Lung (tissue), 11 donors: ENCODE measurements at regions not wholly inside any gene's neighbourhood (a gene's known extent, or its start where the extent isn't known, plus 50 kb on each side); places are given as distances from the start of the nearest gene placed in this dataset.

Experiments
- ATAC-seq: fragments of 200-7000 bp; cut with Tn5 transposase; one replicate; pipeline ENCODE4 v1.9.1; 2020; ENCODE audit warnings: moderate number of reproducible peaks; ENCODE audit not compliant: insufficient read depth, low FRiP score
- DNase-seq, 3 donors: peaks; one replicate each; pipeline ENCODE4 v3.0.0-alpha.2; 2013 to 2017
- H3K27ac ChIP-seq, 2 donors: one replicate each; pipeline ENCODE4 v1.5.1; 2013; ENCODE audit warnings: mild to moderate bottlenecking in 2 of 2, moderate library complexity in 2 of 2, control low read depth in 1 of 2, inconsistent platforms in 1 of 2, low read depth in 1 of 2, low read length in 1 of 2
- H3K27me3 ChIP-seq, 3 donors: one replicate each; pipeline ENCODE4 v1.5.1; 2013; ENCODE audit warnings: low read length in 2 of 3; ENCODE audit not compliant: control insufficient read depth in 3 of 3, insufficient read depth in 3 of 3
- H3K36me3 ChIP-seq, 4 donors: one replicate each; pipeline ENCODE4 v1.5.1; 2013; ENCODE audit warnings: low read length in 4 of 4, mild to moderate bottlenecking in 1 of 4, moderate library complexity in 1 of 4; ENCODE audit not compliant: control insufficient read depth in 4 of 4, insufficient read depth in 4 of 4
- H3K4me1 ChIP-seq, 5 donors: one replicate each; pipeline ENCODE4 v1.5.1; 2013; ENCODE audit warnings: low read length in 5 of 5, mild to moderate bottlenecking in 2 of 5, moderate library complexity in 1 of 5; ENCODE audit not compliant: control insufficient read depth in 5 of 5, insufficient read depth in 5 of 5
- H3K4me3 ChIP-seq: one replicate; pipeline ENCODE4 v1.5.1; 2013; ENCODE audit warnings: mild to moderate bottlenecking, control low read depth, moderate library complexity
- H3K9ac ChIP-seq, 2 donors: one replicate each; pipeline ENCODE4 v1.5.1; 2013; ENCODE audit warnings: low read length in 2 of 2, control low read depth in 1 of 2; ENCODE audit not compliant: insufficient read depth in 1 of 2
- H3K9me3 ChIP-seq, 4 donors: one replicate each; pipeline ENCODE4 v1.5.1; 2013; ENCODE audit warnings: low read length in 3 of 4, mild to moderate bottlenecking in 1 of 4, moderate library complexity in 1 of 4; ENCODE audit not compliant: control insufficient read depth in 4 of 4, insufficient read depth in 3 of 4
- CTCF ChIP-seq: IDR thresholded peaks from 2 replicates; pipeline ENCODE4 v1.5.1; 2012; ENCODE audit warnings: mild to moderate bottlenecking; ENCODE audit errors: control extremely low read depth, extremely low read depth
- WGBS, 2 donors: extraction: QIAGEN DNeasy Blood & Tissue Kit; methylation state at CpG; one replicate each; pipeline ENCODE4 v1.1.7; 2013; 5-methylcytosine and 5-hydroxymethylcytosine counted together
- donor health status: control.
- donor health status: control.
- donor health status: Bipolar disorder and iron deficiency.
- donor health status: healthy.
- donor health status: DM: yes; HTN: yes; CAD: no.

GRCh38 chr2:12929758-12930157 is 213.0 kb downstream of the TRIB2 start:
- DNase-seq (no peak), ATAC-seq (no peak)
- Histone ChIP-seq H3K27ac (no peak overlapping the region), H3K4me1 (peaks cover 0 to 8% (median 0%) of the 10 kb centered on the region in 5 donors), H3K9ac (no peak overlapping the region), H3K36me3 (no peaks in the 10 kb centered on the region), H3K4me3 (no peak overlapping the region), H3K27me3 (no peaks in the 10 kb centered on the region), H3K9me3 (no peaks in the 10 kb centered on the region)
- 83 to 84% methylated on average over 3 of the region's 3 CpGs for WGBS, 2 donors
- no peak for TF ChIP-seq CTCF

DNA sequence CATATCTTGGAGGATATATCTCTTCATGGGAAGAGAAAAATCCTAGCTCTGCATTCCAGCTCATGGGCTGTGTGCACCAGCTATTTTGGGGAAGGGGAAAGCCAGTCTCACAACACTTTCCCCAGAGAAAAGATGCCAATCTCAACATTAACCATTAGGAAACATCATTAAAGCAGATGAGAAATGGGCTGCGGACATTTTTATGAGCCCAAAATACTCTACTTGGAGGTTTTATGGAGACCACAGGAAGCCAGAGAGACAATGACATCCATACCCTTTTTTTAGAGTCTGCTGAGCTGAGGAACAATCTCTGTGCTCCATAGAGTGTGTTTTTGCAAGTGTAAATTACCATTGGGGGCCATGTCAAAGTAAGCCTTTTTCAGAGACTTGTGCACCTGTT is 213.7 kb downstream of the TRIB2 start:
- Histone ChIP-seq H3K27ac (no peak overlapping the region), H3K36me3 (no peaks in the 10 kb centered on the region), H3K9ac (no peak overlapping the region), H3K27me3 (no peaks in the 10 kb centered on the region), H3K4me3 (no peak overlapping the region), H3K9me3 (no peaks in the 10 kb centered on the region), H3K4me1 (peaks cover 0 to 8% (median 0%) of the 10 kb centered on the region in 5 donors)
- DNase-seq (no peak), ATAC-seq (no peak)
- 58 to 79% methylated on average over 1 of the region's 1 CpG for WGBS, 2 donors
- TF ChIP-seq CTCF, result no peak

DNA sequence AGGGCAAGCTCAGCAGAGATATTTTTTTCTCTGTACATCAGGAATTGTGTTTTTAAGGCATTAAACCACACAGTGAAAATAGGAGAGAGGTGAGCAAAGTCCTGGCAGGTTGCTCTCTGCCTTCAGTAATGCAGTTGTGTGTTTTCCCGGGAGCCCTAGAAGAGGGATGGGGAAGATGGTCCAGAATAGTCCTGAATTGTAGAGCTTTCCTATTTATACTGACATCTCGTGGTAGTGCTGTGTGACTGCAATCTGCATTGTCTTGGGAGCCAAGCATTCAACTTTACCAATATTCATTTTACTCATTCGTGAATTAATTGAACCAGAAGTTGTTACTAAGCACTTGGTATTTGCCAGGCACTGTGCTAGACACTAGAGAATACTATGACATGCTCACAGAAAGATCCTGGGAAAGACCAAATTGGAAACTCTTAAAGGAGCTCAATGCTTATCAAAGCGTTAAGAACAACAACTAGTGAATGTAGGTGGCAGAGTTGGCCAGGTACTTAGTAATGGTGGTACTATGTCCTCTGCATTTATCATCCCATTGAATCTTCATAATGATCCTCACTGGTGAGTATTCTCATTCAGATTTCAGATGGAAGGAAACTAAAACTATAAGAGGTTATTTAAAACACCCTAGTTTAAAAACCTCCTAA is 214.6 kb downstream of the TRIB2 start:
- TF ChIP-seq CTCF, result peak; percentile 88
- no peak overlapping the region for H3K9ac ChIP-seq
- H3K4me3 ChIP-seq, result no peak overlapping the region
- no peaks in the 10 kb centered on the region for H3K27me3 ChIP-seq
- peak in 2 of 3 donors; percentile 65 to 74 for DNase-seq
- H3K9me3 ChIP-seq, result no peaks in the 10 kb centered on the region
- 22% methylated on average over 4 of the region's 4 CpGs for WGBS, 2 donors
- H3K36me3 ChIP-seq, result no peaks in the 10 kb centered on the region
- H3K4me1 ChIP-seq, result peaks cover 0 to 8% (median 0%) of the 10 kb centered on the region in 5 donors
- no peak overlapping the region for H3K27ac ChIP-seq
- ATAC-seq, result peak; percentile 69

DNA sequence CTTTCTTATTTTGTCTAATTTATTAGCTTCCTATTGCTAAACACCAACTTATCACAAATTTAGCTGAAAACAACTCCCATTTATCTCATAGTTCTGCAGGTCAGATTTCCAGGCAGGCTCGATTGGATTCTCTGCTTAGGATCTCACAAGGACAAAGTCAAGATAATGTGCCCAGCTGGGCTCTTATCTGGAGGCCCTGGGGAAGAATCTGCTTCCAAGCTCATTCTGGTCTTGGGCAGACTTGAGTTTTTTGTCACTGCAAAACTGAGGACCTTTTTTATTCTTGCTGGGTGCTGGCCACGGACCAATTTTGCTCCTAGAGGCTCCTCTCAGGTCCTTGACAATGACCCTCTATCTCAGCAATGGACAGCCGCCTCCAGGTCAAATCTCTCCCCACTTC is 215.5 kb downstream of the TRIB2 start:
- Histone ChIP-seq H3K4me1 (peaks cover 0 to 8% (median 0%) of the 10 kb centered on the region in 5 donors), H3K9me3 (no peaks in the 10 kb centered on the region), H3K27ac (no peak overlapping the region), H3K4me3 (no peak overlapping the region), H3K36me3 (no peaks in the 10 kb centered on the region), H3K9ac (no peak overlapping the region), H3K27me3 (no peaks in the 10 kb centered on the region)
- TF ChIP-seq CTCF, result no peak
- ATAC-seq, result no peak
- DNase-seq, result no peak
- WGBS, 2 donors, result 60 to 63% methylated on average over 3 of the region's 3 CpGs
